Bronchial epithelial cell (primary cell): ENCODE measurements at regions not wholly inside any gene's neighbourhood (a gene's known extent, or its start where the extent isn't known, plus 50 kb on each side); places are given as distances from the start of the nearest gene placed in this dataset.

Experiments
- DNase-seq: peaks from one replicate; pipeline ENCODE4 v3.0.0-alpha.2; 2010; ENCODE audit warnings: low read depth
- FAIRE-seq: peaks from 2 replicates; lab custom pipeline; 2011; peaks lifted over from hg19 to GRCh38; lab: Jason Lieb, UNC
- H3K27me3 ChIP-seq: 2 replicates; pipeline ENCODE4 v1.5.1; 2011; ENCODE audit warnings: low read length; ENCODE audit not compliant: control insufficient read depth, insufficient read depth
- H3K36me3 ChIP-seq: 2 replicates; pipeline ENCODE4 v1.5.1; 2011; ENCODE audit warnings: low read length; ENCODE audit not compliant: control insufficient read depth, insufficient read depth
- H3K4me3 ChIP-seq: 2 replicates; pipeline ENCODE4 v1.5.1; 2011; ENCODE audit warnings: mild to moderate bottlenecking, low read depth, low read length, control low read depth
- CTCF ChIP-seq: IDR thresholded peaks from 2 replicates; pipeline ENCODE4 v1.5.1; 2011; ENCODE audit warnings: mild to moderate bottlenecking, moderate library complexity, low read length, control low read depth, inconsistent platforms; ENCODE audit not compliant: insufficient read depth, severe bottlenecking

GRCh38 chr5:56322592-56322991 is 89.5 kb upstream of the ANKRD55 start:
- no peak for DNase-seq
- H3K27me3 ChIP-seq, result no peaks in the 10 kb centered on the region
- no peak for FAIRE-seq
- no peaks in the 10 kb centered on the region for H3K36me3 ChIP-seq
- no peak for TF ChIP-seq CTCF
- no peak overlapping the region for H3K4me3 ChIP-seq

GRCh38 chr5:56321236-56321881 is 88.2 kb upstream of the ANKRD55 start:
- no peaks in the 10 kb centered on the region for H3K36me3 ChIP-seq
- no peak overlapping the region for H3K4me3 ChIP-seq
- H3K27me3 ChIP-seq, result no peaks in the 10 kb centered on the region
- no peak for TF ChIP-seq CTCF
- DNase-seq (no peak), FAIRE-seq (no peak)

- Histone ChIP-seq H3K27me3 (no peaks in the 10 kb centered on the region), H3K36me3 (no peaks in the 10 kb centered on the region), H3K4me3 (no peak overlapping the region)
- FAIRE-seq (no peak), DNase-seq (no peak)
- no peak for TF ChIP-seq CTCF
Observed at GRCh38 chr5:56320686-56321085, 87.6 kb upstream of the ANKRD55 start.

- Histone ChIP-seq H3K4me3 (no peak overlapping the region), H3K27me3 (no peaks in the 10 kb centered on the region), H3K36me3 (no peaks in the 10 kb centered on the region)
- FAIRE-seq (peak; percentile 83), DNase-seq (peak; percentile 94)
- TF ChIP-seq CTCF, result no peak
Observed at GRCh38 chr5:56319526-56320181, 86.5 kb upstream of the ANKRD55 start.

GRCh38 chr5:56317923-56318561 is 84.9 kb upstream of the ANKRD55 start:
- Histone ChIP-seq H3K36me3 (no peaks in the 10 kb centered on the region), H3K27me3 (no peaks in the 10 kb centered on the region), H3K4me3 (no peak overlapping the region)
- TF ChIP-seq CTCF, result no peak
- DNase-seq (no peak), FAIRE-seq (no peak)
